HepG2 (cell line): ENCODE measurements at regions not wholly inside any gene's neighbourhood (a gene's known extent, or its start where the extent isn't known, plus 50 kb on each side); places are given as distances from the start of the nearest gene placed in this dataset.

ENCODE experiments used
- ATAC-seq: fragments of 200-7000 bp; cut with Tn5 transposase; 3 replicates; pipeline ENCODE4 v1.9.1; 2020; ENCODE audit warnings: mild to moderate bottlenecking, moderate library complexity
- BruUV-seq: library from RNA; stranded (reverse); fragments of 400-500 nt; replicated peaks from 2 replicates; lab custom pipeline; 2021; lab: Mats Ljungman, UMichigan
- CTCF ChIA-PET: fragments of 300-600 bp; formaldehyde crosslinking; extraction: SDS; loops from one replicate; lab custom pipeline; 2021; ENCODE audit warnings: low total read pairs, inconsistent platforms, low intra/inter-chr PET ratio; lab: Yijun Ruan, JAX
- POLR2A ChIA-PET: fragments of 350-600 bp; sonication (Branson Sonifier 250); formaldehyde crosslinking; loops from one replicate; lab custom pipeline; 2020; ENCODE audit warnings: antibody characterized with exemption, inconsistent platforms; lab: Yijun Ruan, JAX
- DNase-seq: peaks from one replicate; pipeline ENCODE4 v3.0.0-alpha.2; 2015; ENCODE audit warnings: low spot score
- FAIRE-seq: peaks from 3 replicates; lab custom pipeline; 2011; peaks lifted over from hg19 to GRCh38; lab: Jason Lieb, UNC
- H2AFZ ChIP-seq: one replicate; pipeline ENCODE4 v1.6.1; 2011; ENCODE audit warnings: low read length, inconsistent platforms
- H3K27ac ChIP-seq: fragments of 300-600 bp; 3 replicates; pipeline ENCODE4 v1.8.0; 2011; ENCODE audit warnings: mixed run types, mild to moderate bottlenecking, mixed read lengths, low read length, inconsistent platforms; ENCODE audit not compliant: insufficient read depth; ENCODE audit errors: extremely low read length
- H3K27me3 ChIP-seq, 2 experiments: fragments of 200-600 bp in 1 of 2; 2 replicates in 1 of 2; 3 replicates in 1 of 2; pipeline versions ENCODE4 v1.6.0 to v1.8.0; 2011; ENCODE audit warnings: low read length in 2 of 2, mild to moderate bottlenecking in 2 of 2, moderate library complexity in 2 of 2, inconsistent platforms in 1 of 2; ENCODE audit not compliant: insufficient read depth in 2 of 2, control insufficient read depth in 1 of 2
- H3K36me3 ChIP-seq, 2 experiments: fragments of 200-600 bp in 1 of 2; replicated peaks in 1 of 2; 2 replicates in 1 of 2; 3 replicates in 1 of 2; pipeline versions ENCODE4 v1.5.1 to v1.8.0; 2011; ENCODE audit warnings: low read length in 2 of 2, inconsistent platforms in 1 of 2; ENCODE audit not compliant: insufficient read depth in 2 of 2, control insufficient read depth in 1 of 2
- H3K4me1 ChIP-seq: 2 replicates; pipeline ENCODE4 v1.5.1; 2012; ENCODE audit warnings: low read length, inconsistent platforms; ENCODE audit not compliant: insufficient read depth
- H3K4me2 ChIP-seq: 2 replicates; pipeline ENCODE4 v1.6.0; 2011; ENCODE audit warnings: low read depth, low read length, inconsistent platforms
- H3K4me3 ChIP-seq, 3 experiments: fragments of 200-600 bp in 1 of 3; sonication (generic), shearing (Covaris generic) in 1 of 3; replicated peaks in 1 of 3; 2 replicates each; pipeline ENCODE4 v1.5.1; 2011 to 2016; ENCODE audit warnings: low read length in 3 of 3, inconsistent platforms in 2 of 3, low read depth in 2 of 3, mild to moderate bottlenecking in 2 of 3, control low read depth in 1 of 3, mixed read lengths in 1 of 3; ENCODE audit not compliant: insufficient read depth in 1 of 3
- H3K79me2 ChIP-seq: one replicate; pipeline ENCODE4 v1.6.1; 2011; ENCODE audit warnings: low read length, inconsistent platforms; ENCODE audit not compliant: insufficient read depth
- H3K9ac ChIP-seq: 2 replicates; pipeline ENCODE4 v1.6.0; 2011; ENCODE audit warnings: mild to moderate bottlenecking, low read depth, low read length, inconsistent platforms; ENCODE audit not compliant: insufficient read depth
- H3K9me3 ChIP-seq: 2 replicates; pipeline ENCODE4 v1.5.1; 2012; ENCODE audit warnings: mild to moderate bottlenecking, low read length
- H4K20me1 ChIP-seq: 2 replicates; pipeline ENCODE4 v1.6.0; 2011; ENCODE audit warnings: inconsistent platforms, mild to moderate bottlenecking, low read length, moderate library complexity; ENCODE audit not compliant: insufficient read depth
- CHCHD3 ChIP-seq: sonication (generic); formaldehyde crosslinking; IDR thresholded peaks from 2 replicates; pipeline ENCODE4 v1.8.0; 2022; ENCODE audit warnings: mild to moderate bottlenecking, missing genetic modification reagents, moderate library complexity
- HMGA1 ChIP-seq: sonication (generic); formaldehyde crosslinking; conservative IDR thresholded peaks from 2 replicates; pipeline ENCODE4 v1.4.0; 2020; ENCODE audit warnings: missing genetic modification reagents
- HNRNPLL ChIP-seq: fragments of 200-400 bp; formaldehyde crosslinking; IDR thresholded peaks from 2 replicates; pipeline ENCODE4 v1.6.1; 2017; ENCODE audit warnings: mild to moderate bottlenecking, low read depth, low read length; ENCODE audit not compliant: poor library complexity, severe bottlenecking
- MAX ChIP-seq: IDR thresholded peaks from 2 replicates; pipeline ENCODE4 v1.6.1; 2012; ENCODE audit warnings: inconsistent platforms
- PAX8 ChIP-seq: sonication (generic); formaldehyde crosslinking; IDR thresholded peaks from 2 replicates; pipeline ENCODE4 v1.8.0; 2022; ENCODE audit warnings: mild to moderate bottlenecking, missing genetic modification reagents, borderline replicate concordance
- PTBP1 ChIP-seq: fragments of 200-400 bp; formaldehyde crosslinking; IDR thresholded peaks from 2 replicates; pipeline ENCODE4 v1.6.1; 2018; ENCODE audit warnings: low read length, low read depth; ENCODE audit not compliant: poor library complexity, severe bottlenecking
- SCMH1 ChIP-seq: sonication (generic); formaldehyde crosslinking; IDR thresholded peaks from 2 replicates; pipeline ENCODE4 v1.9.0; 2021; ENCODE audit warnings: missing genetic modification reagents, mild to moderate bottlenecking, borderline replicate concordance
- TCF7 ChIP-seq: sonication (generic); IDR thresholded peaks from 2 replicates; pipeline ENCODE4 v1.6.1; 2016; ENCODE audit warnings: antibody characterized with exemption, low read depth
- ZFP36L1 ChIP-seq: sonication (generic); formaldehyde crosslinking; IDR thresholded peaks from 2 replicates; pipeline ENCODE4 v1.8.0; 2022; ENCODE audit warnings: mild to moderate bottlenecking, missing genetic modification reagents, moderate library complexity
- ZFP36L2 ChIP-seq: sonication (generic); formaldehyde crosslinking; IDR thresholded peaks from 2 replicates; pipeline ENCODE4 v1.4.0; 2020; ENCODE audit warnings: missing genetic modification reagents
- ZNF362 ChIP-seq: sonication (generic); formaldehyde crosslinking; IDR thresholded peaks from 2 replicates; pipeline ENCODE4 v1.4.0; 2020; ENCODE audit warnings: missing genetic modification reagents, mild to moderate bottlenecking, borderline replicate concordance
- ZNF430 ChIP-seq: sonication (generic); formaldehyde crosslinking; IDR thresholded peaks from 2 replicates; pipeline ENCODE4 v1.9.0; 2021; ENCODE audit warnings: mild to moderate bottlenecking, missing genetic modification reagents
- ZNF720 ChIP-seq: sonication (generic); formaldehyde crosslinking; IDR thresholded peaks from 2 replicates; pipeline ENCODE4 v1.4.0; 2020; ENCODE audit warnings: missing genetic modification reagents
- ZNF784 ChIP-seq: sonication (generic); formaldehyde crosslinking; IDR thresholded peaks from 2 replicates; pipeline ENCODE4 v1.5.1; 2020; ENCODE audit warnings: missing genetic modification reagents, mild to moderate bottlenecking, borderline replicate concordance
- ZNF788 ChIP-seq: sonication (generic); formaldehyde crosslinking; IDR thresholded peaks from 2 replicates; pipeline ENCODE4 v1.5.0; 2020; ENCODE audit warnings: mild to moderate bottlenecking, missing genetic modification reagents, borderline replicate concordance
- WGBS: methylation state at CpG from one replicate; pipeline ENCODE4 v1.1.6; 2017; ENCODE audit warnings: low lambda C conversion rate; 5-methylcytosine and 5-hydroxymethylcytosine counted together
- in situ Hi-C: cut with HindIII; loops from 2 replicates; pipeline ENCODE4 v1.10.0; 2017; ENCODE audit warnings: low pct_unique_long_range_greater_than_20kb; ENCODE audit not compliant: extremely low pct_ligation_motif_present
- intact Hi-C: fragments of 100-400 bp; cut with micrococcal nuclease; formaldehyde crosslinking; loops from one replicate; pipeline ENCODE4 v1.10.0; 2022; ENCODE audit not compliant: unreplicated experiment

GRCh38 chr1:223012938-223013337 lies 130.1 kb downstream of the TLR5 start:
- DNase-seq (no peak), ATAC-seq (no peak), FAIRE-seq (no peak)
- ChIA-PET CTCF (no interaction called here), POLR2A (no interaction called here)
- Histone ChIP-seq H3K4me3 (no peak overlapping the region), H3K4me2 (no peak overlapping the region), H3K4me1 (peaks cover 38% of the 10 kb centered on the region), H3K36me3 (no peaks in the 10 kb centered on the region), H4K20me1 (no peaks in the 10 kb centered on the region), H3K27me3 (no peaks in the 10 kb centered on the region; a peak in 2 of 5 replicates), H3K79me2 (no peaks in the 10 kb centered on the region), H2AFZ (no peak overlapping the region), H3K27ac (no peak overlapping the region), H3K9ac (no peak overlapping the region), H3K9me3 (no peaks in the 10 kb centered on the region)
- intact Hi-C loops (no loop called here), in situ Hi-C loops (no loop called here)
- WGBS: 8% methylated on average over 2 of the region's 2 CpGs
- no TSS peak for BruUV-seq
- TF ChIP-seq ZNF788 (CRISPR knock-in tag) (no peak), HNRNPLL (no peak), ZNF784 (CRISPR knock-in tag) (no peak), ZFP36L2 (CRISPR knock-in tag) (no peak), CHCHD3 (no peak), PTBP1 (no peak), TCF7 (no peak), HMGA1 (CRISPR knock-in tag) (no peak), SCMH1 (CRISPR knock-in tag) (no peak), ZNF720 (CRISPR knock-in tag) (no peak), ZFP36L1 (no peak), PAX8 (CRISPR knock-in tag) (no peak), ZNF362 (CRISPR knock-in tag) (no peak), MAX (no peak), ZNF430 (CRISPR knock-in tag) (no peak)
